Nephron progenitor cell (in vitro differentiated cells): ENCODE measurements at regions not wholly inside any gene's neighbourhood (a gene's known extent, or its start where the extent isn't known, plus 50 kb on each side); places are given as distances from the start of the nearest gene placed in this dataset.

Experiments
- DNase-seq: peaks from one replicate; pipeline ENCODE4 v3.0.0; 2021
- H3K27ac Mint-ChIP-seq: 2 replicates; pipeline ENCODE4 v1.8.0; 2021; ENCODE audit warnings: mild to moderate bottlenecking, moderate library complexity, mixed read lengths
- H3K27me3 Mint-ChIP-seq: 2 replicates; pipeline ENCODE4 v1.8.0; 2021; ENCODE audit warnings: mild to moderate bottlenecking, low read depth, mixed read lengths; ENCODE audit not compliant: poor library complexity
- H3K36me3 Mint-ChIP-seq: 2 replicates; pipeline ENCODE4 v1.8.0; 2021; ENCODE audit warnings: low read depth, mixed read lengths
- H3K4me1 Mint-ChIP-seq: 2 replicates; pipeline ENCODE4 v1.8.0; 2021; ENCODE audit warnings: mixed read lengths
- H3K4me3 Mint-ChIP-seq: 2 replicates; pipeline ENCODE4 v1.8.0; 2021; ENCODE audit warnings: mild to moderate bottlenecking, moderate library complexity, mixed read lengths
- H3K9me3 Mint-ChIP-seq: 2 replicates; pipeline ENCODE4 v1.8.0; 2021; ENCODE audit warnings: mild to moderate bottlenecking, moderate library complexity, mixed read lengths
- CTCF ChIP-seq: fragments of 200-600 bp; sonication (generic); IDR thresholded peaks from 2 replicates; pipeline ENCODE4 v1.5.0; 2021; ENCODE audit warnings: antibody characterized with exemption

DNA sequence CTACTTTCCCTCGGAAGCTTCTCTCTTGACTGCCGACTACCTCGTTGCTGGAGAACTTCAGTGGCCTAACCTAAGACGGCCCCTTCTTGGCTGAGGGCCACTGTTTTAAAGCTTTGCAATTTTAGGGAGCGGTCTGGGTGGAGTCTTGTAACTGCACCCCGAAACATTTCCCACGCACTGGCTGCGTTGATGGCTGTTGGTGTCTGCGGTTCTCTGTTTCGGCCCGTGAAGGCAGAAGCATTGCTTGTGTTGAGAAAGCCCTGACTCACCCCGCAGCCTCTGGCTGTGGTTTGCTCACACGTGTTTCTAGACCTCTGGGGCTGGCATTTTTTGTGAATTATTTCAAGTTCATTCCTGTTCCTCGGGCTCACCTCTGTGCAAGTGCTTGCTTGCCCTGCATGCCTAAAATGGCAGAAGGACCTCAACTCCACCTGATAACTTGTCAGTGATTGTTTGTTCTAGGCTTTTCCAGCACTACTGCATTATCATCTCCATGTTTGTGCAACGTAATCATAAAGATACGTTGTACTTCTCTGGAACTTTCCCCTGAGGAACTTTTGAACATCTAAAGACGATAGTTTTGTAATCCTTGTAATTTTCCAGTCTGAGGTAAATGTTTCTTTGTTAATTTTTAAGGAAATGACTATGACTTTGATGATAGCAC, 94.2 kb upstream of the DLX2 start:
- Mint-ChIP-seq H3K9me3 (peaks cover 70% of the 10 kb centered on the region), H3K27me3 (peaks cover 6% of the 10 kb centered on the region), H3K27ac (no peak overlapping the region), H3K4me3 (no peak overlapping the region), H3K36me3 (peaks cover 21% of the 10 kb centered on the region), H3K4me1 (no peaks in the 10 kb centered on the region)
- no peak for DNase-seq
- TF ChIP-seq CTCF: no peak

DNA sequence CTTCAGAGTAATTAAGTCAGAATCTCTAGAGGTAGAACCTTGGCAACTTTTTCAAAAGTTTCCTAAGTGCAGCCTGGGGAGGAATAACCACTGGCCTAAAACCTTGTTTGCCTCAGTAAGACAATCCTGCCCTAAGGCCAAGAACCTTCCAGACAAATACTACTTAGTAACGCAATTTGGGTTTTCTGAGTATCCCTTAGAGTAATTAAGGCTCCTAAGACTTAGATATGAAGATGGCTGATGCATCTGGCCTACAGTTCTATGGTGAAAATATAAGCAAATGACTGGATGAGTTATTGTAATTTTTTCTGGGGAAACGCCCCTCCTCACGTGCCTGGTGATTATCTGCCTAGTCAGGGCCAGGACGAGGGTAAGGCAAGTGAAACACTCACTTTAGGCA, 95.7 kb upstream of the DLX2 start:
- no peak overlapping the region for H3K27ac Mint-ChIP-seq
- no peak for TF ChIP-seq CTCF
- no peak for DNase-seq
- peaks cover 17% of the 10 kb centered on the region for H3K36me3 Mint-ChIP-seq
- H3K4me3 Mint-ChIP-seq: no peak overlapping the region
- H3K27me3 Mint-ChIP-seq: peaks cover 6% of the 10 kb centered on the region
- H3K4me1 Mint-ChIP-seq: no peaks in the 10 kb centered on the region
- H3K9me3 Mint-ChIP-seq: peaks cover 59% of the 10 kb centered on the region

- H3K4me1 Mint-ChIP-seq: no peaks in the 10 kb centered on the region
- no peak for TF ChIP-seq CTCF
- H3K27me3 Mint-ChIP-seq: peaks cover 4% of the 10 kb centered on the region
- H3K9me3 Mint-ChIP-seq: peaks cover 54% of the 10 kb centered on the region
- H3K4me3 Mint-ChIP-seq: no peak overlapping the region
- DNase-seq: no peak
- no peak overlapping the region for H3K27ac Mint-ChIP-seq
- peaks cover 12% of the 10 kb centered on the region for H3K36me3 Mint-ChIP-seq
Measured at GRCh38 chr2:172198908-172199307, 96.2 kb upstream of the DLX2 start.

DNA sequence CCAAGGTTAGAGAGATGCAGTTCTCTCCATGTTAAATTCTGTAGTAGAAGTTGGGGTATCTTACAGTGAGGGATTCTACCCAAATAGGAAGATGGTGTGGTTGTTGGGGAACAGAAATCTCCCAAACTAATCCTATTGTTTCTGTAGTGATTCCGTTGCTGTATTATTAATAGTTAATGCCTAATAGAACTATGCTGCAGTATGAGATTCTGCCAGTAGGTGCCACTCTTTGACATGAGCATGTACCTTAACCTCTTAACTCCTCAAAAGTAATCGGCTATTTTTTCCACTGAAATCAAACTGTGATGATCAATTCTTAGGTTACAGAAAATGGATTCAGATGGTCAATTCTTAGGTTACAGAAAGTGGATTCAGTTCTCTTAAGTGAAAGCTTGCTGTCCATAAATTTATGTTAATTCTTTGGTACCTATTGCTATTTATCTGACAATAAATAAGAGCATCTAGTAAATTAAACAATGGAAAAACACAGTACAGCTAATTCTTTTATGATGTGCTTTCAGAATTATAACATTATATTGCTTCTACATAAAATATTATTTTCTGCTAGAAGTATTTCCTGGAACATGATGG, 97.9 kb upstream of the DLX2 start:
- Mint-ChIP-seq H3K4me1 (peaks cover 5% of the 10 kb centered on the region), H3K9me3 (peaks cover 37% of the 10 kb centered on the region), H3K36me3 (peaks cover 2% of the 10 kb centered on the region), H3K27ac (no peak overlapping the region), H3K4me3 (no peak overlapping the region), H3K27me3 (no peaks in the 10 kb centered on the region)
- peak; percentile 39 for TF ChIP-seq CTCF
- peak; percentile 14 for DNase-seq

DNA sequence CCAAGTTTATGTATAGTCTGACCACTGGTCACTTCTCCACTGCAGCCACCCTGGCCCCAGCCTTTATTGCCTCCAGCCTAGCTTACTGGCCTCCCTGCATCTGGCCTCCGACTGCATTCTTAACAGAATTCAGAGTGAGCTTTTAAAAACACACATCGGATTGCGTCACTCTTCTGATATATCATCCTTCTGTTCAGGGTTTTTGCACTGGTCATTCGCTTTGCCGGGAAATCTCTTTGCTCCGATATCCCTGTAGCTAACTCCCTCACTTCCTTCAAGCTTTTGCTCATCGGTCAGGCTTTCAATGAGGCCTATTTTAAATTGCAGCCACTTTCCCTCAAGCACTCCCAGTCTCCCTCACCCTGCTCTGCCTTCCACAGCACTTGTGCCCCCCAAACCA, 101.6 kb upstream of the DLX2 start:
- H3K36me3 Mint-ChIP-seq: no peaks in the 10 kb centered on the region
- peaks cover 13% of the 10 kb centered on the region for H3K9me3 Mint-ChIP-seq
- DNase-seq: no peak
- peaks cover 5% of the 10 kb centered on the region for H3K4me1 Mint-ChIP-seq
- peak overlapping the region; percentile 6 for H3K27ac Mint-ChIP-seq
- no peak overlapping the region for H3K4me3 Mint-ChIP-seq
- peaks cover 3% of the 10 kb centered on the region for H3K27me3 Mint-ChIP-seq
- no peak for TF ChIP-seq CTCF

DNA sequence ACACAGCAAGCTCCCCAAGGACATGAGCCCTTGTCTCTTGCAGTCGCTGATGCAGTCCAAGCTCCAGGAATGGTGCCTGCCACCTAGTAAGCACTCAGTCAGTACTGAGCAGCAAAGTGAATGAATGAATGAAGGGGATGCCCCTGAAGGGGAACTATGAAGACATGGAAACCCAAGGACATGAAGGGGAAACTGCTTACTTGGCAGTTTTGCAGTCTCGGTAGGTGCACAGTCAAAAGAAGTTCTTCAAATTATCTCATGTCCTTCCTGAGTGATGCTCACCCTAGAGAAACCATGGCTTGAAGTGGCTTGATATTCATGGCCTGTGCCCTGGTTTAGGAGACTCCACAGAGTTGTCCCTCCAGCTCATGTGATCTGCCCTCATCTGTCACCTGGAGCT, 102.1 kb upstream of the DLX2 start:
- TF ChIP-seq CTCF: no peak
- Mint-ChIP-seq H3K27ac (peak overlapping the region; percentile 6), H3K9me3 (peaks cover 9% of the 10 kb centered on the region), H3K27me3 (peaks cover 4% of the 10 kb centered on the region), H3K4me3 (no peak overlapping the region), H3K36me3 (no peaks in the 10 kb centered on the region), H3K4me1 (peaks cover 5% of the 10 kb centered on the region)
- no peak for DNase-seq
